PC-9 (cell line): ENCODE measurements at regions not wholly inside any gene's neighbourhood (a gene's known extent, or its start where the extent isn't known, plus 50 kb on each side); places are given as distances from the start of the nearest gene placed in this dataset.

ENCODE experiments used
- CTCF ChIP-seq: fragments of 200-600 bp; sonication (generic); conservative IDR thresholded peaks from 2 replicates; pipeline ENCODE4 v1.6.1; 2017; ENCODE audit warnings: mixed run types, antibody characterized with exemption, mild to moderate bottlenecking, moderate library complexity
- EZH2 ChIP-seq: fragments of 200-600 bp; sonication (generic); IDR thresholded peaks from 2 replicates; pipeline ENCODE4 v1.8.0; 2017; ENCODE audit warnings: antibody characterized with exemption, low read depth

DNA sequence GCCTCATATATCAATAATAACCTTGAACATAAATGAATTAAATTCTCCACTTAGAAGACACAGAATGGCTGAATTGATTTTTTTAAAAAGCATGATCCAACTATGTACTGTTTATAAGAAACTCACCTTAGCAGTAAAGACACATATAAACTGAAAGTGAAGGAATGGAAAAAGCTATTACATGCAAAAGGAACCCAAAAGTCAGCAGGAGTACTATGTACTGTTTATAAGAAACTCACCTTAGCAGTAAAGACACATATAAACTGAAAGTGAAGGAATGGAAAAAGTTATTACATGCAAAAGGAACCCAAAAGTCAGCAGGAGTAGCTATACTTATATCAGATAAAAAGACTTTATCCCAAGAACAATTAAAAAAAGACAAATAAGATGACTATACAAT, 204.8 kb downstream of the TMEM161B start:
- TF ChIP-seq CTCF (no peak), EZH2 (no peak)
